Mesothelial cell of epicardium (in vitro differentiated cells): ENCODE measurements at regions not wholly inside any gene's neighbourhood (a gene's known extent, or its start where the extent isn't known, plus 50 kb on each side); places are given as distances from the start of the nearest gene placed in this dataset.

Experiments
- DNase-seq, 2 experiments: peaks; one replicate each; pipeline ENCODE4 v3.0.0; 2021; ENCODE audit warnings: low spot score in 2 of 2; ENCODE audit not compliant: unreplicated experiment in 2 of 2
- H3K27ac Mint-ChIP-seq: 2 replicates; pipeline ENCODE4 v1.8.0; 2021; ENCODE audit warnings: mixed read lengths
- H3K27me3 Mint-ChIP-seq: 2 replicates; pipeline ENCODE4 v1.8.0; 2021; ENCODE audit warnings: low read depth, mixed read lengths
- H3K36me3 Mint-ChIP-seq: 2 replicates; pipeline ENCODE4 v1.8.0; 2021; ENCODE audit warnings: mixed read lengths
- H3K4me1 Mint-ChIP-seq: 2 replicates; pipeline ENCODE4 v1.8.0; 2021; ENCODE audit warnings: mixed read lengths
- H3K4me3 Mint-ChIP-seq: 2 replicates; pipeline ENCODE4 v1.8.0; 2021; ENCODE audit warnings: mild to moderate bottlenecking, moderate library complexity, mixed read lengths
- H3K9me3 Mint-ChIP-seq: 2 replicates; pipeline ENCODE4 v1.8.0; 2021; ENCODE audit warnings: mixed read lengths
- TF ChIP-seq, protein P1 (sequence below): fragments of 200-600 bp; sonication (generic); IDR thresholded peaks from one replicate; pipeline ENCODE4 v1.5.0; 2021; ENCODE audit warnings: antibody characterized with exemption; ENCODE audit not compliant: unreplicated experiment

DNA sequence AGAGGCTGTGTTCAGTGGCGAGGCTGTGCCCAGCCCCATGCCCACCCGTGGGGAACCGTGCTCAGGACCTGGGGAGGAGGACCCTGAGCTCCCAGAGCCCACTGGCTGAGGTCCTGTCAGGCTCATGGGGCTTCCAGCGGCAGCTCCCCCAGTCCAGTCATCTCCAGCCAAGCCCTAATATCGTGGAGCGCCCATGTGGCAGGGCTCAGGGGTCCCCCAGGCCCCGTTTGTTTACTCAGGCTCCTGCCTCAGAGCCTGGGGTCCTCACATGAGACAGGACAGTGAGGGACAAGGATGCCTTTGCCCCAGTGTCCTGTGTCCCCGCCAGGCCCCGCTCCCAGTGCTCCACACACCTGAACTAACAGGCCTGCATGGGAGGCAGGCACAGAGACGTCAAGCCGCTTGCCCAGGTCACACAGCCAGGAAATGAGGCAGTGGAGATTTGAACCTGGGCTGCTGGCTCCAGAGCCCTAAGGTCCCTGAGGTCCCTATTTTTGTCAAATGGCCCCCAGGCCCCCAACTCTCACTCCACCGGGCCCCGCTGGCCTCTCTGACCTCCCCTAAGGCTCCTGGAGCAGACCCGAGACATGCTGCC is 100.7 kb upstream of the ACTRT2 start:
- no peak for DNase-seq
- Mint-ChIP-seq H3K36me3 (peaks cover 7% of the 10 kb centered on the region), H3K4me1 (no peaks in the 10 kb centered on the region), H3K9me3 (peaks cover 27% of the 10 kb centered on the region), H3K4me3 (no peak overlapping the region), H3K27me3 (no peaks in the 10 kb centered on the region), H3K27ac (no peak overlapping the region)
- TF ChIP-seq, protein P1, sequence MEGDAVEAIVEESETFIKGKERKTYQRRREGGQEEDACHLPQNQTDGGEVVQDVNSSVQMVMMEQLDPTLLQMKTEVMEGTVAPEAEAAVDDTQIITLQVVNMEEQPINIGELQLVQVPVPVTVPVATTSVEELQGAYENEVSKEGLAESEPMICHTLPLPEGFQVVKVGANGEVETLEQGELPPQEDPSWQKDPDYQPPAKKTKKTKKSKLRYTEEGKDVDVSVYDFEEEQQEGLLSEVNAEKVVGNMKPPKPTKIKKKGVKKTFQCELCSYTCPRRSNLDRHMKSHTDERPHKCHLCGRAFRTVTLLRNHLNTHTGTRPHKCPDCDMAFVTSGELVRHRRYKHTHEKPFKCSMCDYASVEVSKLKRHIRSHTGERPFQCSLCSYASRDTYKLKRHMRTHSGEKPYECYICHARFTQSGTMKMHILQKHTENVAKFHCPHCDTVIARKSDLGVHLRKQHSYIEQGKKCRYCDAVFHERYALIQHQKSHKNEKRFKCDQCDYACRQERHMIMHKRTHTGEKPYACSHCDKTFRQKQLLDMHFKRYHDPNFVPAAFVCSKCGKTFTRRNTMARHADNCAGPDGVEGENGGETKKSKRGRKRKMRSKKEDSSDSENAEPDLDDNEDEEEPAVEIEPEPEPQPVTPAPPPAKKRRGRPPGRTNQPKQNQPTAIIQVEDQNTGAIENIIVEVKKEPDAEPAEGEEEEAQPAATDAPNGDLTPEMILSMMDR = no peak

DNA sequence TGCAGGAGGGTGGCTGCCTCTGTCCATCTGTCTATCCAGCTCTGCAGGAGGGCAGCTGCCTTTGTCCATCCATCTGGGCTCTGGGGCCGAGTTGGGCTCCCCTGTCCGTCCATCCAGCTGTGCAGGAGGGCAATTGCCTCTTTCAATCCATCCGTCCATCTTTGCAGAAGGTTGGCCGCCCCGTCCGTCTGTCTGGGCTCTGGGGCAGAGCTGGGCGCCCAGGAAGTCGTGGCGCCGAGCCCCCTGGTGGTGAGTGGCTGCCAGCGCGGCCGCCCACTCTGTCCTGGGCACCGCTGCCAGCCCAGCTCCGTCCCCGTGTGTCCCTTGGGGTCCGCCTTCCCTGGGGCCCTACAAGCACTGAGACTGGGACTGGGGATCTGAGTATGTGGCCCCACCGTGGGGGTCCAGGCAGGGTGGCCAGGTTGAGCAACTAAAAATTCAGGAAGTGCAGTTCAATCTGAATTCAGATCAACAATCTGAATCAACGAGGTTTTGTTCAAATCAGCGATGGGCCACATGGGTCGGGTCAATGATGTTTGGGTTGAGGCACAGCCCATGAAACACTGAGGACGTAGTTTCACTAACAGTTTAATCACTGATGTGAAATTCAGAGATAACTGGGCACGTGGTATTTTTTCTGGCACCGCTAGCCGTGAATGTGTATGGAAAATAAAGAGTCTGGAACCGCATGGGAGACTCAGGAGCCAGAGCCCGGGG is 99.1 kb upstream of the ACTRT2 start:
- peaks cover 22% of the 10 kb centered on the region for H3K9me3 Mint-ChIP-seq
- H3K4me3 Mint-ChIP-seq = no peak overlapping the region

GRCh38 chr1:2923351-2923750 is 97.9 kb upstream of the ACTRT2 start:
- TF ChIP-seq, protein P1 = no peak
- Mint-ChIP-seq H3K27ac (no peak overlapping the region), H3K9me3 (peaks cover 27% of the 10 kb centered on the region), H3K4me3 (no peak overlapping the region), H3K4me1 (no peaks in the 10 kb centered on the region), H3K27me3 (no peaks in the 10 kb centered on the region), H3K36me3 (peaks cover 3% of the 10 kb centered on the region)
- DNase-seq = no peak

More for the DNA sequence above, 99.1 kb upstream of the ACTRT2 start:
- no peak for DNase-seq
- no peaks in the 10 kb centered on the region for H3K4me1 Mint-ChIP-seq
- TF ChIP-seq, protein P1 = peak; percentile 46
- H3K36me3 Mint-ChIP-seq = peaks cover 2% of the 10 kb centered on the region
- no peaks in the 10 kb centered on the region for H3K27me3 Mint-ChIP-seq
- H3K27ac Mint-ChIP-seq = no peak overlapping the region

GRCh38 chr1:2925291-2925690 is 96.0 kb upstream of the ACTRT2 start:
- peaks cover 19% of the 10 kb centered on the region for H3K9me3 Mint-ChIP-seq
- TF ChIP-seq, protein P1 = no peak
- peaks cover 5% of the 10 kb centered on the region for H3K36me3 Mint-ChIP-seq
- H3K4me1 Mint-ChIP-seq = no peaks in the 10 kb centered on the region
- H3K27me3 Mint-ChIP-seq = no peaks in the 10 kb centered on the region
- no peak for DNase-seq
- H3K27ac Mint-ChIP-seq = no peak overlapping the region
- H3K4me3 Mint-ChIP-seq = no peak overlapping the region

DNA sequence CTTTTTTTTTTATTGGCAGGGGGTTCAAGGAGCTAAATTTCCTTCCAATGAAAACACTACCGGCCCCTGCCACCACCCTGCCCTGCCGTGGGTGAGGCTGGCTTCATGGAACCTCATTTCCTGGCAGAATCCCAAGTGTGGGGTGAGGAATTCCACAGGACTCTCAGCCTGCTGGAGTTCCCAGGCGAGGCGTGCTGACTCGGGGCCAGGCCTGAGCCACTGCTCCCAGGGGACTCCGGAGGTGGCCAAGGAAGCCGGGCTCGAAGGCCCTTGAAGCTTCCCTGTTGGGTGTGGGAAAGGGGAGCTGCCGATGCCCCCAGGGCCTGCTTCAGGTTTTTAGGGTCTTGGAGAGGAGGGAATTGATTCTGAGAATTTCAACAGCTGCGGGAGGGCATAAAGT is 95.3 kb upstream of the ACTRT2 start:
- Mint-ChIP-seq H3K9me3 (peaks cover 19% of the 10 kb centered on the region), H3K27me3 (no peaks in the 10 kb centered on the region), H3K4me3 (no peak overlapping the region), H3K27ac (no peak overlapping the region), H3K36me3 (peaks cover 5% of the 10 kb centered on the region), H3K4me1 (no peaks in the 10 kb centered on the region)
- TF ChIP-seq, protein P1 = no peak
- DNase-seq = no peak
